ENCODE measurements at regions not wholly inside any gene's neighbourhood (a gene's known extent, or its start where the extent isn't known, plus 50 kb on each side); places are given as distances from the start of the nearest gene placed in this dataset.

GRCh38 chr4:161320377-161320776, 843.4 kb downstream of the FSTL5 start:
- TF ChIP-seq CTCF (IDR thresholded peaks at IDR 0.05) (peak in 1 of 4 experiments; percentile 8), POLR2A (IDR thresholded peaks at IDR 0.05) (no peak)
